HG03139 (cell line): ENCODE measurements at regions not wholly inside any gene's neighbourhood (a gene's known extent, or its start where the extent isn't known, plus 50 kb on each side); places are given as distances from the start of the nearest gene placed in this dataset.
"Not testable (repeated sequence)": the region's sequence is repeated elsewhere in the genome, so short reads cannot be mapped to it uniquely, and the experiment has no call there.

Experiments used
- ATAC-seq: cut with Tn5 transposase; IDR thresholded peaks from one replicate; pipeline ENCODE4 v1.9.1; 2021; ENCODE audit not compliant: unreplicated experiment

DNA sequence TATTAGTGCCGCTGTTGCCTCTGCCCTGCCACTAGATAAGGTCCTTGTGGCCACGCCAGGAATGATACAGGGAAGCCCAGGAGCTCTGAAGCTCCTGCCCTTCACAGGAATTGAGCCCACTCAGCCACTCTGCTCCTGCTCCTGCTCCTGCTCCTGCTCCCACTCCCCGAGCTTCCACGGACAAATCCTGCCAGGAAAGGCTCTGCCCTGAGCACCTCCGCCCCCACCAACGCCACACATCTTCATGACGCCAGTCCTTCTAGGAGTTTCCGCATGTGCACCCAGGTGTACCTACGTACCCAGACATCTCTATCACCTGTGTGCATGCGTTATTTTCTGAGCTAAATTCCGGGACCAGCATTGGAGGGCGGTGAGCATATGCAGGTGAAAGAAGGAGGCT is 369.1 kb downstream of the C16orf95 start:
- ATAC-seq: no peak

DNA sequence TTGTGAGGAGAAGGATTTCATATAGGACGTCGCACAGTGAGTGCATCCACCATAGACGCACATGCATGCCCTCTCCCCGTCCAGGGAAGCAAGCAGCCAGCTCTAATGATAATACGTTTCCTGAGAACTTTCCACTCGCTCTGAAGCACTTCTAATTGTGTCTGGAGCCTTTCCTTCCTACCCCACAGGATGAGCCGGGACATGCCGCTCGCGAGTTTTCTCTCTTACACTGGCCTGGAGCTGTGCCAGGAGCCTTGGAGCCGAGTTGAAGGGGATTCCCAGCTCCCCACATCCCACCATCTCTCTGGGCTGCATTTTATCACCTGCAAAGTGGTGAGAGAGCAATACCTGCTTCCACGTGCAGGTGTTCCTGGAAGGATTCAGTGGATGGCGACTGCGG is 368.1 kb downstream of the C16orf95 start:
- ATAC-seq: no peak

DNA sequence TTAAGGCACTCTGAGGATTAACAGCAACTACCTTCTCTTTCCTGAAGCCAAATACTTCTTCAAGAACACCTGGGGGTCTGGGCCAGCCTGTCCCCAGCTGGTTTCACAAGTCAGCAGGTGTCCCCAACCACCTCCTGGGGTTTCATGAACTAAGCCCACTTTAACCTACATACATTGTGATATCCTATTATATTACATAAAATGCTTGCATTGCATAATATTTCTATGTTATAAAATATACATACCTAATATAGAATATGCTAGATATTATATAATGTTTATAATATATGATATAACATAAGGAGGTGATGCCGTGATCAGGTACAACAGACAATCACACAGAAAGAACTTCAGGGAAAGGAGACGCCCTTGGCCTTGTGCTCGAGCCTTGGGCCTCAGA is 367.6 kb downstream of the C16orf95 start:
- no peak for ATAC-seq

DNA sequence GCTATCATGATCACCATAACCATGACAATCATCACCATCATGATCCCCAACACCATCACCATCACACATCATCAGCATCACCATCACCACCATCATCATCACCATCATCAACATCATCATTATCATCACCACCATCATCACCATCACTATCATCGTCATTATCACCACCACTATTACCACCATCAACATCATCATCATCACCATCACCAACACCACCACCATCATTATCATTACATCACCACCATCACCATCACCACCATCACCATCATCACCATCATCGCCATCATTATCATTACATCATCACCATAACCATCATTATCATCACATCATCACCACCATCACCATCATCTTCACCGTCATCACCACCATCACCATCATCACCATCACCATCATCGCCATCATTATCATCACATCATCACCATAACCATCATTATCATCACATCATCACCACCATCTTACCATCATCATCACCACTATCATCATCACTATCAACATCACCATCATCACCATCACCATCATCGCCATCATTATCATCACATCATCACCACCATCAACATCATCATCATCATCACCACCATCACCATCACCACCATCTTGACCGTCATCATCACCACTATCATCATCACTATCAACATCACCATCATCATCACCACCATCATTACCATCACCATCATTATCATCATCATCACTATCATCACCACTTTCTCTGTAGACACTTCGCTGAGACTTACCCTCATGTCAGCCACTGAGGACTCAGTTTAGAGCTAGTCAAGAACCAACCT is 366.0 kb downstream of the C16orf95 start:
- ATAC-seq: no peak

DNA sequence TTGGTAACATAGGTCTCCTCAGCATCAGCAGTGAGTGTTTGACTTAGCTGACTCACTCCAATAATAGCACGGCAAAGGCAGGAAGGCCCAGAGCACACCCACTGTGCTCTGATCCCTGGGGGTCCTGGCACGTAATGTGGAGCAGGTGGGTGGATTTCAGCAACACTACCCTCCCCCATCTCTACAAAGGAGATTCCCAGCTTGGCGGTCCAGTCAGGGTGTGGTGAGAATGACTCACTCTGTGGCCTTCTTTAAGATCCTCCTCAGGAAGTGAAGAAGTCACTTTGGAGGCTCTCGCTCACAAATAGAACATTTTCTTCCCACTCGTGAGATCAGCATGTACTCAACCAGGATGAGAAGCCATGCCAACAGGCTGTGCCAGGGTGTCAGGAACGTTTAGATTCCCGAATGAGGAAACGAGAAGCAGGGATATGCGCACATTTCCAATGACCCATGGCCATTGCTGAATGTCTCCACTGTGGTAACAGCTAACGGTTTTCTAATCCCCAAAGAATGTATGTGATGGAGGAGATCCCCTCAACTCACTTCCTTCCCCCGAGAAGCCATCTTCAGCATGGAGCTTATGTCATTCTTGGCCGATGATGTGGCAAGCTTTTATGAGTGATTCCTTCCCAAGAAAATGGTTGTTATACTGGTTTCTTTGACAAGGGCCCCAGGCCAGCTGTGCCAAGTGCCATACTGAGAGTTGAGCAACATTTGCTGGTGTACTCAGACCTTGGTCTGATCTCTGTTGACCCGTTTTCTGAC is 365.2 kb downstream of the C16orf95 start:
- ATAC-seq: no peak

DNA sequence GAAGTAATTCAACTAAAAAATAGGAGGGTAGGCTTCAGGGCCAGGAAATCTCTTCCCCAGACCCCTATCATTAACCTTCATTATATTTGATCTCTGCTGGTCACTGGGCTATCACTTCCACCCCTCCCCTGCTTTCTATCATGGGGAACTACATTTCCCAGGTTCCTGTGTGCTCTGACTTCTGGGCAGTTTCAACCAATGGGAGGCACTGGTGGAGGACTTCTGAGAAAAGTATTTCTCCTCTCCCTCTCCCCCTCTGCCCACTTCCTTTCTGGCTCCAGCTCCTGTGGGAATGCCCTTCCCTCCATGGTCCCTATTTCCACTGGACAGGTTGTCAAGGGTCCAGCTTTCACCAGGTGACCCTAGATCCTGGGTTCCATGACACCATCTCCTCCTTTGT is 364.4 kb downstream of the C16orf95 start:
- no peak for ATAC-seq

DNA sequence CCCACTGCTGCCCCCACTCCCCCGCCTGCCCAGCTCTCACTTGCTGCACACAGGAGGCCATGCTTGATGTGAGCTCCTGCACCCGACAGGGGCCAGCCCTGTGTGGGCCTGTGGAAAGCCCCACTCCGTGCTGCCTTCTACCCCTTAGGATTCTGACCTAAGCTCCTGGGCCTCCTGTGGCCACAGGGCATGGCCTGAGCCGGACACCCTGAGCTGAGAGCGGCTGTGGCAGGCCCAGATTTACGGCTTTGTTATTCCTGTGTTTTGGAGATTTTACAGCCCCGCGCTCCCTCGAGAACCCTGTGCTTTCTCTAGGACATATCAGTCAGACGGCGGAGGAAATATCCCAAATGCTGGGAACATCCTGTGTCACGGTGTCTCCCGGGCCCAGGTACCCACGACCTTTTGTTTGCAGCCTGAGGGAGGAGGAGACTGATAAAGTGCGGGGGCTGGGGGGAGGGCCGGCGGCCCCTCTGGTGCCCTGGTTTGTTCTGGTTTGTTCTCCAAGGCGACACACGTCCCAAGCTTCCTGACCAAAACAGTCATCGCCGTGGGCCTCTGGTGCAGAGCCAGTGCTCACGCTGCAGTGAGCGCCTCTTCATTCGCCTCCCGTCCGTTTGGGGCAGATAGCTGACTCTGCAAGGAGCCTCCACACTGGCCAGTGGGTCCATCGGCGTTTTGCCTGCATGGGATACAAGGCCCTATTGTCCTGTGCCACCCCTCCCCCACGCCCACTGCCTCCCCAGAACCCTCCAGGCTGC is 363.4 kb downstream of the C16orf95 start:
- no peak for ATAC-seq

DNA sequence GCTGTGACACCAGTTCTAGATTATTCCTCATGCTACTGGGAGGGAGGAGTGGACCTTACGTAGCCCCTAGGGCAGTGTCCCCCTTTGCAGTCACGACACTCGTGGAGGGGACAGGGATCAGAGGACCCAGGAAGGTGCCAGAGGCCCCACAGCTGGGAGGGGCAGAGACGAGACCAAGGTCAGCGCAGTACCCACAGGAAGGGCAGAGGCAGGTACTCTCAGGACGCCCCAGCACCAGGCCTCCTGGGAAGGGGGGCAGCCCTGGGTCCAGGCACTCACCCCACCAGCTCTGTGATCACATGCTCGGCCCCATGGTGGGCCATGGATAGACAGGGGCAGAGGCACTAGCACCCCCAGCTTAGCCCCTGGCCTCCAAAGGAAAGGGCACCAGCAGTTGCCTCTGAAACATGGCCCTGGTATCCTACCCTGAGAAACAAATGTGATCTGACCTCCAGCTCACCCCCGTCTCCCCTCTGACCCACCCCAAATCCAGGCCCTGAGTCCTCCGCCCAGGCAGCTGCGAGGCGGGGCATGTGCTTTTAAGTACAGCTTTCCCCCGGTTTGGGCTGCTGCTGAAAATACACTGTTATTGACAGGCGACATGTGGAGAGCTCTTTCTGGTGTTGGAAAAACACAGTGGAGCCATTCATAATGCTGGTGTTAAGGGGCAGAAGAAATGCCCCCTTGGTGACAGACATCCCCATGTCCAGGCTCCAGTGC is 361.9 kb downstream of the C16orf95 start:
- ATAC-seq: no peak

DNA sequence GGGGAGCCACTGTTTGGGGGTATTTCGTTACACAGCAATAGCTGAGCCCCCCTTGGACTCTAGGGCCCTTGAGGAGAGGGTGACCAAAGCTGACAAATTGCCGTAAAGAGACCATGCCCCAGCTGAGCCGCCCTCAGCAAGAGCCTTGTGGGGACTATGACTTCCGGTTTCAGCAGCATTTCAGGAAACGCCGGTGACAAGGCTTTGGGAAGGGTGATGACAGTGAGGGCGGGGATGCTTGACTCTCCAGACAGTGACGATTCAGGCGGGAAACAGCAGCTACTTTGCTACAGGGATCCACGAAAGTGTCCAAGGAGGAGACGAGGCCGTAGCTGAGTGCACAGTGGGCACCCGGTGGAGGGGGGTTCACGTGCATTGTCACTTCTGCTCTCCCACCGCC is 360.8 kb downstream of the C16orf95 start:
- no peak for ATAC-seq

DNA sequence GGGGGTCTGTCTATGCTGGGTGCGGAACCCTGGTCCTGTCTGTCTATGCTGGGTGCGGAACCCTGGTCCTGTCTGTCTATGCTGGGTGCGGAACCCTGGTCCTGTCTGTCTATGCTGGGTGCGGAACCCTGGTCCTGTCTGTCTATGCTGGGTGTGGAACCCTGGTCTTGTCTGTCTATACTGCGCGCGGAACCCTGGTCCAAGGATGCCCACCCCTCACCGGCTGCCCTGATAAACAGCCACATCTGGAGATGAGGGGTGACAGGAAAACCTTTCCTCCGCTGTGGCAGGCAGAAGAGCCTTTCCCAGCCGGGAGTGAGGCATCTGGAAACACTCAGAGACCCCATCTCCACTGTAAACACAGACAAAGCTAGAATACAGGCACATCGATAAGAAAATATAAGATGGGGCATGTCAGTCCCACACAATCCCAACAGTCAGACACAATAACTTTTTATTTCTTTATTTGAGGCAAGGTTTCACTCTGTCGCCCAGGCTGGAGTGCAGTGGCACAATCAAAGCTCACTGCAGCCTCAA is 359.5 kb downstream of the C16orf95 start:
- ATAC-seq: not testable (repeated sequence)

DNA sequence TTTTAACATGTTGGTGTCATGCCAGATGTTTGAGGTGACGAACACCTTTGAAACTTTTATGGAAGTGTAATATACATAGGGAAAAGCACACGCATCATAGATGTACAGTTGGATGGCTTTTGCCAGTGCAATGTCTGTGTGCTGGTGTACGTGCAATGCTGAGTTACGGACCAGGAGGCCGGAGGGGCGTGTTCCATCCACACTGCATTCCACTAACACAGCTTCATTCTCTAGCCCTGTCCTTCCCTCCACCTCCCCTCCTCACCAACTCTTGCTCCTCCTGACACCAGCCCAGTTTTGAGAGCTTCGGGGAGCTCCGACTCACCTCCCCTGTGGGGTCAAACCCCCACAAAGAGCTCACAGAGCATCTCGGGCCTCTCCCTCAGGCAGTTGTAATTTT is 358.8 kb downstream of the C16orf95 start:
- ATAC-seq: no peak

DNA sequence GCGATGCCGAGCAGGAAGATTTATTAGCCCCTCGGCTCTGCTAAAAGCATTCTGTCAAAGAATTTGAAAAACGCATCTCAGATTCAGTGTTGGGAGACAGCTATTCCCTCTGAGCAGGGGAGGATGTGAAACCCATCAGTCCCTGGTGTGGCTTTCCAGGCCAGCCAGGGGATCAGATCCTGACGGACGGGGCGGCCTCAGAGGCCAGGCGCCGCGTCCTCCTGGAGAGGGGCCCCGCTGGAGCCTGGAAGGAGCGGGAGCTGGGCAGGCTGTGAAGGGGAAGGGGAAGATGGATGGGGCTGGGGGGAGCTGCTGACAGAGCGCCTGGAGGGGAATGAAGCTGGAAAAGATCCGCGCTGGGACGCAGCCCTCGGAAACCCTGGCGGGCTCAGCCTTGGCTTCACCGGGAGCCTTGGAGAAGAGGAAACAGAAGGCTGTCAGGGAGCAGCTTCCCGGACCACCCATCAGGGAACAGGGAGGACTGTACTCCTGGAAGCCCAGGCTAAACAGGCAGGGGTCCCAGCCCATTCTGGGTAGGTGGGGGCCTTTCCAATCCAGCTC is 358.0 kb downstream of the C16orf95 start:
- no peak for ATAC-seq

DNA sequence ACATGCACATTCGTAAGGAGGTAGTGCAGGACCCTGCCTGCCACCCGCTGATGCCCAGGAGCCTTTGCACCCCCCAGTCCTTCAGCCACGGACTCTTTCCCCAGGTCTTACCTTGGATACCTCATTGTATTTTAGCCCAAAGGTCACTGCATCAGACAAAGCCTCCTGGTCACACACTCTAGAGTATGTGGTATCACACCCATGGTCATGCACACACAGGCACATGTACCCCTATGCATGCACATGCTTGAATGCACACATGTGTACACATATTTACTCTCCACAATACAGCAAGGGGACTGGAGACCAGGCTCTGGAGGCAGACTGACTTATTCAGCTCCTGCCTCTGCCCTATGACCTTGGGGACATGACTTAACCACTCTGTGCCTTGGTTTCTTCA is 357.5 kb downstream of the C16orf95 start:
- ATAC-seq: no peak

DNA sequence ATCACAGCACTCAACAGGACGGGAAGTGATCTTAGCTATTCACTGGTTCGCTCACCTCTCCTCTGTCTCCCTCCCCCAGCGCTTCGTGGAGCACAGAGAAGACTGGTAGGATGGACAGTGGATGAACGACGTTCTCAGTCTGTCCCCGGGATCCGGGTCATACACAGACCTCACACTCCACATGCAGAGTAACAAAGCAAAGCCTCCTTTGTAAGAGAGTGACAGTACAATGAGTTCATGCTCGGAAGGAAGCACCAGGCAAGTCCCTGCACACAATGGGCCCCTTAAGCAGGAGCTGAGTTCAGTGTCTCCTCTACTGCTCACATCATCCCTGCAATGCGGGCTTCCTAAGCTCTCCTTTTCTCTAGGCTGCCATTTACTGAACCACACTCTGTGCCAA is 356.9 kb downstream of the C16orf95 start:
- no peak for ATAC-seq

DNA sequence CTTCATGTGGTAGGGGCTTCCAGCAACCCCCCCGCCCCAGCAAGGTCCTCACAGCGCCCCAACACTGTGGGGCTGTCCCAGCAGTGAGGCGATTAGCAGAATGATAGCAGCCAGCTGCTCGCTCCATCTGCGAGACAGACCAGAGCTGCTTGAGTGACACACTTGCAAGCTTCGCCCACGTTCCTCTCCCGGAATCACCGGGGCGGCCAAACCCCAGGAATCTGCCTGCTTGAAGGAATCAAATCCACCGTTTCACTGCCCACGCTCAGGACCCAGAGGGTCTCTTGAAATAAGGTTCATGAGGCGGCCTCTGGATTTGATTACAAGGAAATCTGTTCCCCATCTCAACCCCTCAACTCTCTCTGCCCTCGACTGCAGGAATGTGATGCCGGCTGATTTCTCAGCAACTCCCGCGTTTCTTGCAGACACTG is 356.0 kb downstream of the C16orf95 start:
- ATAC-seq: no peak

DNA sequence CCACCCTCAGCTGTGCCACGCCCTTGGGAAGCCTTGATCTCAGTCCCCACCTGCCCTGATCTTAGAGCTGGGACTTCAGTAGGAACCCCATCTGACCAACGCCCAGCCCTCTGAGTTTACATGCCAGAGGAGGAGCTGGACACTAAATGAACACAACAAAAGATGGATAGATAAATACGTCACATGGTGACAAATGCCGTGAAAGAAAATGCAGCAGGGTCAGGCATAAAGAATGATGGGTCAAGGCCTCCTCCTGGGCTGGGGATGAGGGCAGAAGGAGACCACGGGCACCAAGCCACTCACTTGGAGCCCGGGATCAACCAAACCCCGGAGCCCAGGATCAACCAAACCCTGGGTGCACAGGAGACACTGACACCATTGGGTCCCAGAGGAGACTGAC is 354.9 kb downstream of the C16orf95 start:
- ATAC-seq: no peak

DNA sequence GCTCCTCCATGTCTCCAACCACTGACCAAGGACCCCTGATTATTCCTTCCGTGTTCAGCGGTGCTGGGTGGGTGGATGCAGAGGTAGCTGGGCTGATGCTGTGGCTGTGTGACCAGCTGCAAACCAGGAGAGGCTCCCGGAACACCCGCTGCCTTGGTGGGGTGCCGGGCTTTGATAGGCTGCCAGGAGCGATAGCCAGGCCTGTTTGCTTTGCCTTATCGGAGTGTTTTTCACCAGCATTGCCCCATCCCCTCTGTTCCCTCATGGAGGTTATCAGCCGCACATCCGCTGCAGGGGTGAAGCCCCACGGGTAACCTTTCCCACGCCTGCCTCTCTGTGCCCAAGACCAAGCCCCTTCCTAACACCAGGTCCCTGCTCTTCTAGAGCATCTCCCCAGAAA is 354.3 kb downstream of the C16orf95 start:
- no peak for ATAC-seq

DNA sequence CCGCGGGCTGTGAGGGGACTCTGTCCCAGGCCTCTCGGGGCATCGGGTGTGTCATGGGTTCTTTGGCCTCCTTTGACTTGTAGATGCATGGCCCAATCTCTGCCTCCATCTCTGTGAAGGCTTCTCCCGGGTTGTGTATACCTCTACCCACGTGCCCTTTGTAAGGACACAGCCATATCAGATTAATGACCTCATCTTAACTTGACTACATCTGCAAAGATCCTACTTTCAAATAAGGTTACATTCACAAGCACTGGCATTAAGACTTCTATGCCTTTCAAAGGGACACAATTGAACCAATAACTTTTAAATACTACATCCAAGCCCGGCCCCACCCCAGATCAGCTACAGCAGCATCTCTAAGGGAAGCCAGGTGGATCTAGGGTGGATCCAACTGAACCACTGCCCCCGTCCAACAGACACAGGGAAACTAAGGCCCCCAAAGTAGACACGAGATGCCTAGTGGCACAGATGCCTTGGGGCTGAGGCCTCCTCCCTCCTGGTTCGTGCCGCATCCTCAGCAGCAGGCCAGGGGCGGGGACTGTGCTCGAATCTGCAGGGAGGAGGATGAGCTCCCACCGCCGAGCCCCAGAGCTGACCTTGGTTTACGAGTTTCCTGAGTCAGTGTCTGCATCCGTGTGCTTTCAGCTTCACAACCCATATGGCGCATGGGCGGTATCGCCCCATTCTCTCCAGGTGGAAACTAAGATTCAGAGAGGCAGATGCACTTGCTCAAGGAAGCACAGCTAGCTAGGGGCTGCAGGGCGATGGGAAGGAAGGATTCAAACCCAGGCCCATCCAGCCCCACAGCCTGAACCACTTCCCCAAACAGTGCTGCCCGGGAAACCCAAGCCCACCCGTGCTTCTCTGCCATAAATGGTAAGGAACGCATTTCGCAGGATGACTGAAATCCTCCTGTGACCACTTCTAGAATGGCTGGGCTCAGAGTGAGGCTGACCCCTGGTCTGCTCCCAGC is 353.3 kb downstream of the C16orf95 start:
- no peak for ATAC-seq

DNA sequence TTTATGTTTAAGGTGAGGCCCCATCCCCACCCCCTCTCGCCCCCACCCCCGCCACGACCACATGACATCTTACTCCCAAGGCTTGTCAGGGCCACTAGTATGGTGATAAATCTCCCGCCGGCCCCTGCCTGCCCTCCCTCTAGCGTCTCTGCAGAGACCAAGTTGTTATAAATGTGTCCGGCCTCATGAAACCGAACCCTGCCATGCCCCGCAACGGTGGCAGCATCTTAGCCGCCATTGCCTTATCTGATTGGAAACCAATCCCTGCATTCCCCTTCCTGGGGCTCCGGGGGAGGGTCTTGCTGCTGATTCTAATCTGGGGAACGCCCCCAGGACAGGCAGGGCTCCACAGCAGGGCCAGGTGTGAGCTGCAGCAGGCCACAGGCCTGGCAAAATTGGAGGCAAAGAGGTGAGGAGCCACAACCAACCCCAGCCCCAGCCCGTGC is 352.4 kb downstream of the C16orf95 start:
- no peak for ATAC-seq
